Adrenal gland (tissue), 9 donors: ENCODE measurements at regions not wholly inside any gene's neighbourhood (a gene's known extent, or its start where the extent isn't known, plus 50 kb on each side); places are given as distances from the start of the nearest gene placed in this dataset.

ENCODE experiments used
- DNase-seq, 7 donors: peaks; one replicate each; pipeline ENCODE4 v3.0.0-alpha.2; 2019 to 2020
- H3K27ac ChIP-seq, 5 donors: fragments of 200-600 bp; sonication (generic) in 4 of 5; 1 replicate in 3 of 5; 2 replicates in 2 of 5; pipeline versions ENCODE4 v1.5.1 to v1.8.0; 2016 to 2020; ENCODE audit warnings: mild to moderate bottlenecking in 1 of 5
- H3K27me3 ChIP-seq: fragments of 200-600 bp; 2 replicates; pipeline ENCODE4 v1.8.0; 2021
- H3K36me3 ChIP-seq, 2 donors: fragments of 200-600 bp; replicated peaks in 1 of 2; 1 replicate in 1 of 2; 2 replicates in 1 of 2; pipeline versions ENCODE4 v1.5.1 to v1.8.0; 2018 to 2022
- H3K4me1 ChIP-seq, 2 donors: fragments of 200-600 bp; replicated peaks in 1 of 2; 1 replicate in 1 of 2; 2 replicates in 1 of 2; pipeline versions ENCODE4 v1.5.1 to v1.8.0; 2018 to 2021
- H3K4me3 ChIP-seq, 4 donors: fragments of 200-600 bp; sonication (generic) in 3 of 4; one replicate each; pipeline ENCODE4 v1.5.1; 2016 to 2018
- H3K9me3 ChIP-seq, 3 donors: fragments of 200-600 bp; sonication (generic) in 1 of 3; replicated peaks in 1 of 3; 1 replicate in 2 of 3; 2 replicates in 1 of 3; pipeline versions ENCODE4 v1.5.1 to v1.8.0; 2016 to 2021
- POLR2A ChIP-seq, 2 donors: fragments of 450-650 bp; IDR thresholded peaks; one replicate each; pipeline ENCODE4 v1.6.1; 2017; ENCODE audit warnings: antibody characterized with exemption in 2 of 2, mild to moderate bottlenecking in 2 of 2, moderate library complexity in 1 of 2
- WGBS, 4 donors: extraction: QIAGEN DNeasy Blood & Tissue Kit in 2 of 4; methylation state at CpG; one replicate each; pipeline versions ENCODE4 v1.1.5 to v1.1.7; 2013 to 2017; 5-methylcytosine and 5-hydroxymethylcytosine counted together
- intact Hi-C, 2 donors: fragments of 100-400 bp; cut with DNase I; formaldehyde crosslinking; loops; one replicate each; pipeline versions ENCODE4 v1.14.1 to v1.15.0; 2022 to 2023
- TF ChIP-seq, protein P1 (sequence below), 6 experiments: fragments of 450-650 bp in 4 of 6; fragments of 200-600 bp in 2 of 6; sonication (generic) in 1 of 6; IDR thresholded peaks; 1 replicate in 5 of 6; 2 replicates in 1 of 6; pipeline versions ENCODE4 v1.5.1 to v1.8.0; 2016 to 2021; ENCODE audit warnings: antibody characterized with exemption in 6 of 6, mild to moderate bottlenecking in 2 of 6, moderate library complexity in 1 of 6
- donor health status: healthy with polysubstance abuse.
- donor health status: Bipolar disorder and iron deficiency.
- donor health status: DM: yes; HTN: yes; CAD: no.
- donor health status: DM: no; HTN: no; CAD: no.
- donor health status: DM: no; HTN: no; CAD: no.

DNA sequence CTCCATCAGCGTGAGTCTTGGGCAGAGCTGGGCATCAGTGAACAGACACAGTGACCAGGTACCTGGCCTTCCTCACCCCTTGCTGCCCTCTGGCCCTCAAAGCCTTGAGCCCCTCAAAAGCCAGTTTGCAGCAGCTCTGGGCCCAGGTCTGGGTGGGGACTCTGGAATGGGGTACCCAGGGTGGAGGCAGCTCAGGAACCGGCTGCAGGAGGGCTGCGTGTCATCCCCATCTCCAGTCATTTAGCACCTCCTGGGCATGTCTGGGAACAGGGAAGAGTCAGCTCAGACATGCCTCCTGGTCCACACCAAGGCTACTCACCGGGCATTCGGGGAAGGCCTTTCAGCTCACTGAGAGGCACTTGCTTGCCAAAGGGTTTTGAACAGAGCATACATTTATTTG, 503.3 kb downstream of the TCERG1L start:
- WGBS, 4 donors: 57 to 81% (median 77%) methylated on average over 3 to 5 of the region's 5 CpGs
- peak in 1 of 7 donors; percentile 11 for DNase-seq
- H3K4me3 ChIP-seq: no peak overlapping the region
- no peaks in the 10 kb centered on the region for H3K27me3 ChIP-seq
- no peaks in the 10 kb centered on the region for H3K36me3 ChIP-seq
- intact Hi-C loops: no loop called here
- no peak overlapping the region for H3K27ac ChIP-seq
- no peaks in the 10 kb centered on the region for H3K4me1 ChIP-seq
- H3K9me3 ChIP-seq: no peaks in the 10 kb centered on the region
- TF ChIP-seq, protein P1, sequence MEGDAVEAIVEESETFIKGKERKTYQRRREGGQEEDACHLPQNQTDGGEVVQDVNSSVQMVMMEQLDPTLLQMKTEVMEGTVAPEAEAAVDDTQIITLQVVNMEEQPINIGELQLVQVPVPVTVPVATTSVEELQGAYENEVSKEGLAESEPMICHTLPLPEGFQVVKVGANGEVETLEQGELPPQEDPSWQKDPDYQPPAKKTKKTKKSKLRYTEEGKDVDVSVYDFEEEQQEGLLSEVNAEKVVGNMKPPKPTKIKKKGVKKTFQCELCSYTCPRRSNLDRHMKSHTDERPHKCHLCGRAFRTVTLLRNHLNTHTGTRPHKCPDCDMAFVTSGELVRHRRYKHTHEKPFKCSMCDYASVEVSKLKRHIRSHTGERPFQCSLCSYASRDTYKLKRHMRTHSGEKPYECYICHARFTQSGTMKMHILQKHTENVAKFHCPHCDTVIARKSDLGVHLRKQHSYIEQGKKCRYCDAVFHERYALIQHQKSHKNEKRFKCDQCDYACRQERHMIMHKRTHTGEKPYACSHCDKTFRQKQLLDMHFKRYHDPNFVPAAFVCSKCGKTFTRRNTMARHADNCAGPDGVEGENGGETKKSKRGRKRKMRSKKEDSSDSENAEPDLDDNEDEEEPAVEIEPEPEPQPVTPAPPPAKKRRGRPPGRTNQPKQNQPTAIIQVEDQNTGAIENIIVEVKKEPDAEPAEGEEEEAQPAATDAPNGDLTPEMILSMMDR (IDR thresholded peaks at IDR 0.05): no peak
- TF ChIP-seq POLR2A (IDR thresholded peaks at IDR 0.05): no peak

DNA sequence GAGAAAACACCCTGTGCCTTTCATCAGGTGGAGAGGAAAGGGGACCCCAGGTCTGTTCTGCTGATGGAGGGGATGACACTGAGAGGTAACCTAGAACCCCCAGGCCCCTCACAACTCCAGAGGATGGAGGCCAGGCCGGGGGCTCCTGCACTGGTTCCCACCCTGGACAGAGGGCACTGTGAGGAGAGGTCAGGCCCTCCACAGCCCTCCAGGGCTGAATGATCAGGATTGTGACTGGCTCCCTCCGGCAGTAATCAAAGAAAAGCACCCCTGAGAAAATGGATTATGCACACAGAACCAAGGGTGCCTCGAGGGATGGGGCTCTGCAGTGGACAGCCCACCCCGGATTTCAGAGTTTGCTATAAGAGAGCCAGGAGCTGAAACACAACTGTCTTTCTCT, 502.8 kb downstream of the TCERG1L start:
- Histone ChIP-seq H3K9me3 (no peaks in the 10 kb centered on the region), H3K27ac (no peak overlapping the region), H3K4me3 (no peak overlapping the region), H3K27me3 (no peaks in the 10 kb centered on the region), H3K36me3 (no peaks in the 10 kb centered on the region), H3K4me1 (no peaks in the 10 kb centered on the region)
- peak in 1 of 7 donors; percentile 14 for DNase-seq
- TF ChIP-seq, protein P1 (IDR thresholded peaks at IDR 0.05): no peak
- TF ChIP-seq POLR2A (IDR thresholded peaks at IDR 0.05): no peak
- intact Hi-C loops: no loop called here
- WGBS, 4 donors: 51 to 69% (median 61%) methylated on average over 4 of the region's 4 CpGs

DNA sequence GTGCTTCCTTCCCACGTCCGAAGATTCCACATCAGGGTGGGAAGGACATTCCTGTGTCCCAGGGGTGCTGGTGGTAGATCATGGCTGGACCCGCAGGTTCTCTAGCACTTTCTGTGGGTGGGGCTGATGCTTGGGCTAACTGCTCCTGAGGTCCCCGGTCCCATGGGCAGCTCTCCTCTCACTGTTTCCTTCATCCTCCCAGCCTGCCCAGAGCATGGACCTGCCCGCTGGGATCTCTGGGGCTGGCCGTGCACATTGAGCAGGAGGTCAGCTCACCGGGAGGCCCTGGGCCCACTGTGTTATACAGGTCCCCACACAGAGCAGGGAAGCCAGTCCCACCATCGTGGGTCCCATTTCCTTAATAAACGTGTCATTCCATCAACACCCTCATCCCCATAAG, 502.3 kb downstream of the TCERG1L start:
- peak in 1 of 7 donors; percentile 5 for DNase-seq
- WGBS, 4 donors: 67 to 83% (median 71%) methylated on average over 6 to 9 of the region's 9 CpGs
- H3K9me3 ChIP-seq: no peaks in the 10 kb centered on the region
- intact Hi-C loops: no loop called here
- no peaks in the 10 kb centered on the region for H3K27me3 ChIP-seq
- H3K27ac ChIP-seq: no peak overlapping the region
- H3K4me1 ChIP-seq: no peaks in the 10 kb centered on the region
- no peaks in the 10 kb centered on the region for H3K36me3 ChIP-seq
- TF ChIP-seq, protein P1 (IDR thresholded peaks at IDR 0.05): no peak
- no peak for TF ChIP-seq POLR2A (IDR thresholded peaks at IDR 0.05)
- H3K4me3 ChIP-seq: no peak overlapping the region

DNA sequence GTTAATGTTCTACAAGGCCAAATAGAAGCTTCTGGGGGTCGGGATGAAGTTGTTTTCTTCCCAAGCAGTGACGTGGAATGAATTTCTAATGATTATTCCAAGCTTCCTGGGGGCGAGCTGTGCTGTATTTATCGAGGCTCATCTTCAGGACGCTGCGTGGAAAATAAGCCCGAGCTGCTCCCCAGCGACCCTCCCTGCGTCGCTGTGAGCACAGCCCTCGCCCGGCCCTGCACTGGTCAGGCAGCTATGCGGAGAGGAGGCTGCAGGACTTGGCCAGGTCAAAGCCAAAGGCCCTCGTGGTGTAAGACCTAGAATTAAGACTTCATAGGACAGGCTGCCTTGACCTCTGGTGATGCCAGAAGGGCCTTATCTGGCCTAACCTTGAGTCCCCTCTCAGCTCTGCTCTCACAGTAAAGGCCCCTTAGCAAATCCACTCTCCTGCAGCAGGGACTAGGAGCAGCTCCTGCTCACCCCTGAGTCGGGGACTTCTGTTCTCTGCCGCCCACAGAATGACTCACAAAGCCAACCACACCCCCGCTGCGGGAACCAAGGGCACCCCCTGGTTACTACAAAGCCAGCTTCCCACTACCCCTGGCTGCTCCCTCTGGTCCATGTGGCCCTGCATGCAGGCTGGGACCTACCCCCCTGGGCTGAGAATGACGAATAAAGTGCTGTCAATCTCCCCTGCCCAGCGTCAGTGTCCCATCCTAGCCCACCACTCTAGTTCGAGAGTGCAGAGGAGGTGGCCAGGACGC, 501.6 kb downstream of the TCERG1L start:
- Histone ChIP-seq H3K9me3 (no peaks in the 10 kb centered on the region), H3K27ac (no peak overlapping the region), H3K4me1 (no peaks in the 10 kb centered on the region), H3K4me3 (no peak overlapping the region), H3K27me3 (no peaks in the 10 kb centered on the region), H3K36me3 (no peaks in the 10 kb centered on the region)
- WGBS, 4 donors: 49 to 55% (median 51%) methylated on average over 12 to 22 of the region's 22 CpGs
- DNase-seq: peak in 1 of 7 donors; percentile 28
- intact Hi-C loops: no loop called here
- TF ChIP-seq, protein P1 (IDR thresholded peaks at IDR 0.05): no peak
- no peak for TF ChIP-seq POLR2A (IDR thresholded peaks at IDR 0.05)
